ENCODE measurements at regions not wholly inside any gene's neighbourhood (a gene's known extent, or its start where the extent isn't known, plus 50 kb on each side); places are given as distances from the start of the nearest gene placed in this dataset.

- TF ChIP-seq CTCF (IDR thresholded peaks at IDR 0.05; ENCODE audit: low read depth, low read length, poor library complexity, severe bottlenecking) (no peak), EZH2phosphoT487 (IDR thresholded peaks at IDR 0.05; ENCODE audit: borderline replicate concordance, low read length) (no peak)
Measured at GRCh38 chr1:30273456-30273855, 449.9 kb downstream of the MATN1 start.
